ENCODE measurements at regions not wholly inside any gene's neighbourhood (a gene's known extent, or its start where the extent isn't known, plus 50 kb on each side); places are given as distances from the start of the nearest gene placed in this dataset.

DNA sequence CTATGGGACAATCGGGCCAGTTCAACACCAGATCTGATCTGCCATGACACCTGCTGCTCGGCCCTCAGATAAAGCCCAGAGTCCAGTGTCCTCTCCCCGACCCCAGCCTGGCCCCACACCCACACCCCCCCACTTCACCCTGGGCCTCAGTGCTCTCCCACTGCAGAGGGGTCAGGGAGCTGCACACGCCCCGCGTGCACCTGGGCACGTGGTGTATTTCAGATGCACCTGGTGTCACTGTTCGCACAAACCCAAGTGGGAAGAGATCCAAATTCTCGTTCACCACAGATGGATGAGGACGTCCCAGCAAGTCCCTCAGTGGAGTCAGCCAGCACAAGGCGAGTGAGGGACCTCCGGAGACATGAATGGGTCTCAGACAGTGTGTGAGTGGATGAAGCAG is 161.3 kb downstream of the RTP5 start:
- DNase-seq (ENCODE audit: low spot score in 2 of 2) = peak in 1 of 2 donors; percentile 37
- intact Hi-C loops (cut with DNase I; ENCODE audit: low total_unique reads) = no loop called here
- WGBS, 2 donors = 68 to 73% methylated on average over 11 to 12 of the region's 12 CpGs
- no peak for TF ChIP-seq POLR2A (IDR thresholded peaks at IDR 0.05)
- TF ChIP-seq, protein P1, sequence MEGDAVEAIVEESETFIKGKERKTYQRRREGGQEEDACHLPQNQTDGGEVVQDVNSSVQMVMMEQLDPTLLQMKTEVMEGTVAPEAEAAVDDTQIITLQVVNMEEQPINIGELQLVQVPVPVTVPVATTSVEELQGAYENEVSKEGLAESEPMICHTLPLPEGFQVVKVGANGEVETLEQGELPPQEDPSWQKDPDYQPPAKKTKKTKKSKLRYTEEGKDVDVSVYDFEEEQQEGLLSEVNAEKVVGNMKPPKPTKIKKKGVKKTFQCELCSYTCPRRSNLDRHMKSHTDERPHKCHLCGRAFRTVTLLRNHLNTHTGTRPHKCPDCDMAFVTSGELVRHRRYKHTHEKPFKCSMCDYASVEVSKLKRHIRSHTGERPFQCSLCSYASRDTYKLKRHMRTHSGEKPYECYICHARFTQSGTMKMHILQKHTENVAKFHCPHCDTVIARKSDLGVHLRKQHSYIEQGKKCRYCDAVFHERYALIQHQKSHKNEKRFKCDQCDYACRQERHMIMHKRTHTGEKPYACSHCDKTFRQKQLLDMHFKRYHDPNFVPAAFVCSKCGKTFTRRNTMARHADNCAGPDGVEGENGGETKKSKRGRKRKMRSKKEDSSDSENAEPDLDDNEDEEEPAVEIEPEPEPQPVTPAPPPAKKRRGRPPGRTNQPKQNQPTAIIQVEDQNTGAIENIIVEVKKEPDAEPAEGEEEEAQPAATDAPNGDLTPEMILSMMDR (IDR thresholded peaks at IDR 0.05) = no peak
- H3K4me3 ChIP-seq (ENCODE audit: low read depth, poor library complexity, severe bottlenecking) = no peak overlapping the region

DNA sequence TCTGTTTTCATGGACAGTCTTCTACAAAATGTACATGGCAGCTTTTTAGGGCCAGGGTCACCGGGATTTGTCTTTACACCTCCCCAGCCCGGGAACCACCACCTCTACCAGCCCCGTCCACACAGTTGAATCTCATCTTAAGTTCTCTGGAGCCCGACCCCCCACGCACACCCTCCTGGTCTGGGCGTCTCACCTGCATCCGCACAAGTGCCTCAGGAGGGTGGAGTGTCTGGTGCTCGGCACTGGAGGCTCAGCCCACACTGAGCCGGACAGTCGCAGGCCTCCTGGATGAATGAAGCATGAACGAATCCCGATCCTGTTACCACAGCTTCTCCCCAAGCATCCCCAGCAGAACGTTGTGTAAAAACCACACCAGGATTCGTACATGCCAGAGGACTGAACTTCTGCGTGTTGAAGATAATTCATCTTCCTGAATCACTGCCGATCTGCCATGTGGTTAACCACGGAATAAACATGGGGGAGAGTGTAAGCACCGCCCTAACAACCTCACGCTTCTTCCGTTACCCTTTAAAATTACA is 162.0 kb downstream of the RTP5 start:
- intact Hi-C loops (cut with DNase I; ENCODE audit: low total_unique reads) = no loop called here
- peak in 1 of 2 donors; percentile 74 for DNase-seq (ENCODE audit: low spot score in 2 of 2)
- TF ChIP-seq, protein P1 (IDR thresholded peaks at IDR 0.05) = no peak
- no peak for TF ChIP-seq POLR2A (IDR thresholded peaks at IDR 0.05)
- 54 to 55% methylated on average over 20 of the region's 20 CpGs for WGBS, 2 donors
- no peak overlapping the region for H3K4me3 ChIP-seq (ENCODE audit: low read depth, poor library complexity, severe bottlenecking)

DNA sequence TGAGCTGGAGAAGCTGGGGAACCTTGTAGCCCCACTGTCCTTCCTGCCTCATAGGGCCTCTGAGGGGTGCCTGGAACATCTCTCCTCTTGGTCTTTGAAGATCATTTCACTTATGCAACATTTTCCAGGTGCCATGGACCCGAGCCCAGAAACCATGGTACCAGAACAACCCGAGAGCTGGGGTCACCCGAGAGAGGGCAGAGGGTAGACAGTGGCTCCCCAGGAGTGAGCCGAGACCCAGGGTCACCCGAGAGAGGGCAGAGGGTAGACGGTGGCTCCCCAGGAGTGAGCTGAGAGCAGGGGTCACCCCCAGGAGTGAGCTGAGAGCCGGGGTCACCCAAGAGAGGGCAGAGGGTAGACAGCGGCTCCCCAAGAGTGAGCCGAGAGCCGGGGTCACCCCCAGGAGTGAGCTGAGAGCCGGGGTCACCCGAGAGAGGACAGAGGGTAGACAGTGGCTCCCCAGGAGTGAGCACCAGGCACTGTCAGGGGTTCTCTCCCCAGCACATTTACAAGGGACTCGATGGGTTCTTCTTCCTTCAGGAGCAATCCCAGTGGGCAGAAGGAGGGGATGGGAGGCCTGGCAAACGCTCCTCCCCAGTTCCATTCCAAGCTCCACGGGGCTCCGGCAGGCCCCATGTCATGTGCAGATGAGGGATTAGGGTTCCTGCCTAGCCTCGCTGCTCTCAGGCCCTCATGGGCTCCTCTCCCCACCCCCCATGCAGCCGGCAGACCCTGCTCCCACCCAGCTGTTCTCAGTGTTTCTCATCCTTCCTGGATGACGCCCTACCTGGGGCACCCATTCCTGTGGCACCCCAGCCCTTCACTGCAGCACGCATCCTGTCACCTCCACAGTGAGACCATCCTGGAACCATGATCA is 163.5 kb downstream of the RTP5 start:
- peak in 1 of 2 donors; percentile 78 for DNase-seq (ENCODE audit: low spot score in 2 of 2)
- TF ChIP-seq, protein P1 (IDR thresholded peaks at IDR 0.05) = no peak
- no peak for TF ChIP-seq POLR2A (IDR thresholded peaks at IDR 0.05)
- intact Hi-C loops (cut with DNase I; ENCODE audit: low total_unique reads) = no loop called here
- no peak overlapping the region for H3K4me3 ChIP-seq (ENCODE audit: low read depth, poor library complexity, severe bottlenecking)
- 80 to 86% methylated on average over 16 to 20 of the region's 20 CpGs for WGBS, 2 donors

DNA sequence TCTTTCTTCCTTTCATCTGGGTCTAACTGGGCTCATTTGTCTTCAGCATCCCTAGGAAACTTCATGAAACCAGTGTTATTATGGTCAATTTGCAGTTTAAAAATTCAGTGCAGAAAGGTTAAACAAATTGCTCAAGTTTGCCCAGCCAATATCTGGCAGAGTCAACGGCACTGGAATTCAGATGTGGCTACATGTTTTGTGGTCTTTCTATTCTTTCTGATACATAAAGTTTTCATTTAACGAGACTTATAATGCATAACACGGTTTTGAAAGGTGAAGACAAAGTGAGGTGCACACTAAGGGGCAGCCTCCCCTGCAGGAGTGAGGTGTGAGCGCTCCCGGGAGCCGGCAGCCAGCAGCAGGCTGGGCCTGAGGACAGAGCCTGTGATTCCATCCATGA is 164.6 kb downstream of the RTP5 start:
- WGBS, 2 donors = 70 to 76% methylated on average over 6 of the region's 6 CpGs
- peak in 1 of 2 donors; percentile 53 for DNase-seq (ENCODE audit: low spot score in 2 of 2)
- no peak overlapping the region for H3K4me3 ChIP-seq (ENCODE audit: low read depth, poor library complexity, severe bottlenecking)
- TF ChIP-seq, protein P1 (IDR thresholded peaks at IDR 0.05) = no peak
- TF ChIP-seq POLR2A (IDR thresholded peaks at IDR 0.05) = no peak
- intact Hi-C loops (cut with DNase I; ENCODE audit: low total_unique reads) = no loop called here

DNA sequence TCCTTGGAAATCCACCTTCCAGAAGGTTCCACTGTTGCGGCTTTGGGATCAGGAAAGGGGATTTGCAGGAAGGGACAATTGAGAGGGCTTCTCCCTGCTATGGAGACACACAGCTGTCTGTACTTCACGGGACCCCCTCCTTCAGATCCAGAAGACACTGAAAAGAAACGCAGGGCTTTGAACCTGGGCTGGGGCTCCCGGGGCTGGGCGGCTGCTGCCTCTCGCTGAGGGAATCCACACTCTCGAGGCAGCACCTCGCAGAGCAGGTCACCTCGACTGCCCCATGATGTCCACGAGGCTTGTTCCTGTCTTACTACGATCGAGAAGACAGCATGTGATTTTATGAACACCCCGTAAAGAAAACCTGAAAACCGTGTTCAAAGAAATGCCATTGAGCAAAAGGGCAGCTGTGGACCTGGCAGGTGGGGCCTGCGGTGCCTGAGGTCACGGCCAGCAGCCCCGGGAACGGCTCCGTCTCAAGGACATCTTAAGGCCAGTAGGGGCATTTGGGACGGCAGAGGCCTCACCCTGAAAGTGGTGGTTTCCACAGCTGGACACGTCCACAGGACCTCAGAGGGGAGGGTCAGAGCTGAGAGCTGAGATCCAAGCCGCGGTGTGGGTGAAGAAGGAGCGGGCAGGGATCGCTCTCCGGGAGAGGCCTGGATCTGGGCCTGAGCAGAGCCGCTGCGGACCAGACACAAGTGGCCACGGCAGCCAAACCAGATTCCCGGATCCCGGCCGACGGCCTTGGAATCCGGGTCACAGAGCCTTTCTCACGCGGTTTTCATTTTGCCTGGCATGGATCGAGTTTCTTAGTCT is 165.7 kb downstream of the RTP5 start:
- DNase-seq (ENCODE audit: low spot score in 2 of 2) = peak in 1 of 2 donors; percentile 80
- no peak overlapping the region for H3K4me3 ChIP-seq (ENCODE audit: low read depth, poor library complexity, severe bottlenecking)
- TF ChIP-seq POLR2A (IDR thresholded peaks at IDR 0.05) = no peak
- TF ChIP-seq, protein P1 (IDR thresholded peaks at IDR 0.05) = no peak
- intact Hi-C loops (cut with DNase I; ENCODE audit: low total_unique reads) = no loop called here
- WGBS, 2 donors = 84 to 89% methylated on average over 37 of the region's 37 CpGs

Measured in lower leg skin (tissue), 4 donors.